ENCODE measurements at regions not wholly inside any gene's neighbourhood (a gene's known extent, or its start where the extent isn't known, plus 50 kb on each side); places are given as distances from the start of the nearest gene placed in this dataset.
A peak's percentile ranks its signal among the peaks of the same experiment; 100 is the strongest.

DNA sequence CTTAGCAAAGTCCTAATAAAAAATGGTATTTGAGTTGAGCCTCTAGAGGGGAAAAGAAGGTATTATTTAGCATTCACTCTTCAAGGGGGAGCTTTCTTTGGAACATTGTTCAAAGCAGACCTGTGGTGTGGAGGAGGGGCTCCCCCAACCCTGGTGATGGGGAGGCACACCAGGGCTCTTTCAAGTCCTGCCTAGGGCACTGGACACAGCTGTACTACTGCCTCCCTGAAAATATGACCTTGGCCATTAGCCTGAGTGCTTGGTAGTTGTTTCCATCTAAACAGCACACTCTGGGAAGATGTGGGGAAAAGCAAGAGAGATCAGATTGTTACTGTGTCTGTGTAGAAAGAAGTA, 215.1 kb upstream of the CNR1 start:
- intact Hi-C loops (cut with micrococcal nuclease): no loop called here
- H3K4me3 ChIP-seq: no peak overlapping the region
- no peaks in the 10 kb centered on the region for H3K9me3 ChIP-seq (replicated peaks)
- no peaks in the 10 kb centered on the region for H3K4me1 ChIP-seq
- no peak for DNase-seq
- TF ChIP-seq, protein P1, sequence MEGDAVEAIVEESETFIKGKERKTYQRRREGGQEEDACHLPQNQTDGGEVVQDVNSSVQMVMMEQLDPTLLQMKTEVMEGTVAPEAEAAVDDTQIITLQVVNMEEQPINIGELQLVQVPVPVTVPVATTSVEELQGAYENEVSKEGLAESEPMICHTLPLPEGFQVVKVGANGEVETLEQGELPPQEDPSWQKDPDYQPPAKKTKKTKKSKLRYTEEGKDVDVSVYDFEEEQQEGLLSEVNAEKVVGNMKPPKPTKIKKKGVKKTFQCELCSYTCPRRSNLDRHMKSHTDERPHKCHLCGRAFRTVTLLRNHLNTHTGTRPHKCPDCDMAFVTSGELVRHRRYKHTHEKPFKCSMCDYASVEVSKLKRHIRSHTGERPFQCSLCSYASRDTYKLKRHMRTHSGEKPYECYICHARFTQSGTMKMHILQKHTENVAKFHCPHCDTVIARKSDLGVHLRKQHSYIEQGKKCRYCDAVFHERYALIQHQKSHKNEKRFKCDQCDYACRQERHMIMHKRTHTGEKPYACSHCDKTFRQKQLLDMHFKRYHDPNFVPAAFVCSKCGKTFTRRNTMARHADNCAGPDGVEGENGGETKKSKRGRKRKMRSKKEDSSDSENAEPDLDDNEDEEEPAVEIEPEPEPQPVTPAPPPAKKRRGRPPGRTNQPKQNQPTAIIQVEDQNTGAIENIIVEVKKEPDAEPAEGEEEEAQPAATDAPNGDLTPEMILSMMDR (IDR thresholded peaks at IDR 0.05; ENCODE audit: borderline replicate concordance): no peak
- no peak overlapping the region for H3K27ac ChIP-seq (replicated peaks)
- H3K36me3 ChIP-seq: no peaks in the 10 kb centered on the region
- no peaks in the 10 kb centered on the region for H3K27me3 ChIP-seq (ENCODE audit: low read depth)

DNA sequence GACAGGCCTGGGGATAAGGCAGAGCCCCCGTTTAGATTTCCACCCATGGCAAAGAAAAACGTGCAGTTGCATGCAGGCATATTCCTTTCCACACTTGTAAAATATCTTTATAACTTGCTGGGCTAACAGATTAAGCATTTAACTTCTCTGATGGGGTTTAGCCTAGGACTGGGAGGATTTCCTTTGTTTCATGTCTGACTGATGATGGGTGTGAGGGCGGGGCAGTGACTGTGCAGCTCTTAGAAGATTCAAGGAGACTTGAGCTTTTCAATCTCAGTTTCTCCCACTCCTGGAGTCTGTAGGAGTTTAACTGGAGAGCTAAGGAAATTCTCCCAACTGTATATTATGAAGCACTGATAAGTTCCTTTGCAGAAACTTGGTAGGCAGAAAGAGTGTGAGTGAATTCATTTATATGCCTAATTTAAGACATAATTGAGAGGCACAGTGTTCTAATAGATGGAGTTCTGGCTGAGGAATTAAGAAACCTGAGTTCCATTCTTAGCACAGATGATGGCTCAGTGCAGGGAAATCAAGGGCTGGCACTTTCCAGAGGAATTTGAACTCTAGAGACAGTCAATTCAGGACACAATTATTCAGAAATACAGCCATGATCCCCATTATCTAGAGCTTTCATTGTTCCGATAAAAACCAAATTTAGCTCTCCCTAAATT, 214.6 kb upstream of the CNR1 start:
- intact Hi-C loops (cut with micrococcal nuclease): no loop called here
- Histone ChIP-seq H3K36me3 (no peaks in the 10 kb centered on the region), H3K4me1 (no peaks in the 10 kb centered on the region), H3K27ac (replicated peaks) (no peak overlapping the region), H3K27me3 (ENCODE audit: low read depth) (no peaks in the 10 kb centered on the region), H3K9me3 (replicated peaks) (no peaks in the 10 kb centered on the region), H3K4me3 (no peak overlapping the region)
- no peak for DNase-seq
- TF ChIP-seq, protein P1 (IDR thresholded peaks at IDR 0.05; ENCODE audit: borderline replicate concordance): no peak

DNA sequence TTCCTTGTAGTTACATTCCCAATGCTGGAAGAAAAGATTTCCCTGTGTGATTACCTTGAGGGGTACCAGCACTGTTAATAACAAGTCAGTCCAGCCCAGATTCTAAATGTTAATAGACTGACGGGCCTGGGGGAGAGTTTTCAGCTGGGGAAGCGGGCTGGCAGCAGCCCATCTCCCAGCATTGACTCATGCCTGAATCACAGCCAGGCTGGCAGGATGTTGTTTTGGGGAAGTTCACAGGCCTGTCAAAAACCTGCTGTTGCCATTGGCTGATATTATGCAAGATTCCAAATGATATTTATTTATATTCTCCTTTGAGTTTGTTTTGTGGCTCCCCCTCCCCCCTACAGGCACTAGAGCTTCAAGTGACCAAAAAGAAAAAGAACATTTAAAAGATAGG, 213.9 kb upstream of the CNR1 start:
- H3K9me3 ChIP-seq (replicated peaks): no peaks in the 10 kb centered on the region
- H3K4me3 ChIP-seq: no peak overlapping the region
- intact Hi-C loops (cut with micrococcal nuclease): no loop called here
- H3K27me3 ChIP-seq (ENCODE audit: low read depth): no peaks in the 10 kb centered on the region
- DNase-seq: peak; percentile 41
- no peaks in the 10 kb centered on the region for H3K36me3 ChIP-seq
- TF ChIP-seq, protein P1 (IDR thresholded peaks at IDR 0.05; ENCODE audit: borderline replicate concordance): no peak
- H3K27ac ChIP-seq (replicated peaks): no peak overlapping the region
- H3K4me1 ChIP-seq: no peaks in the 10 kb centered on the region

DNA sequence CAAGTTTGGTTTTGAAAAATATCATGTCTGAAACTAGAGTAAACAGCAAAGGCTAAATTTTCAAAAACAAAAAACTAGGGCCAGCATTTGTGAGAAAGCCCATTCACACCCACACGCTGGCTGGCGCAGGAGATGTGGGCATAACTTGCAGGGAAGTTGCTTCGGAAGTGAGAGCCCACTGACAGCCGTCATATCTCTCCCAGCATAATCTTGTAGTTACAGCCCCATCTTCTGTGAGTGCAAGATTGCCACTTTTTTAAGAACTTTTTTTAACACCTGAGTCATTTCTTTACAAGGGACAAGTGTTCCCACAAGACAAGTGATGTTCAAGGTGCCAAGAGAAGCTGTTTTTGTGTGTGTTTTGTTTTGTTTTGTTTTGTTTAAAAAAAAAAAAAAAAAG, 212.5 kb upstream of the CNR1 start:
- H3K27me3 ChIP-seq (ENCODE audit: low read depth): no peaks in the 10 kb centered on the region
- no peaks in the 10 kb centered on the region for H3K4me1 ChIP-seq
- intact Hi-C loops (cut with micrococcal nuclease): no loop called here
- no peaks in the 10 kb centered on the region for H3K36me3 ChIP-seq
- H3K27ac ChIP-seq (replicated peaks): no peak overlapping the region
- TF ChIP-seq, protein P1 (IDR thresholded peaks at IDR 0.05; ENCODE audit: borderline replicate concordance): no peak
- no peak overlapping the region for H3K4me3 ChIP-seq
- no peak for DNase-seq
- H3K9me3 ChIP-seq (replicated peaks): no peaks in the 10 kb centered on the region

DNA sequence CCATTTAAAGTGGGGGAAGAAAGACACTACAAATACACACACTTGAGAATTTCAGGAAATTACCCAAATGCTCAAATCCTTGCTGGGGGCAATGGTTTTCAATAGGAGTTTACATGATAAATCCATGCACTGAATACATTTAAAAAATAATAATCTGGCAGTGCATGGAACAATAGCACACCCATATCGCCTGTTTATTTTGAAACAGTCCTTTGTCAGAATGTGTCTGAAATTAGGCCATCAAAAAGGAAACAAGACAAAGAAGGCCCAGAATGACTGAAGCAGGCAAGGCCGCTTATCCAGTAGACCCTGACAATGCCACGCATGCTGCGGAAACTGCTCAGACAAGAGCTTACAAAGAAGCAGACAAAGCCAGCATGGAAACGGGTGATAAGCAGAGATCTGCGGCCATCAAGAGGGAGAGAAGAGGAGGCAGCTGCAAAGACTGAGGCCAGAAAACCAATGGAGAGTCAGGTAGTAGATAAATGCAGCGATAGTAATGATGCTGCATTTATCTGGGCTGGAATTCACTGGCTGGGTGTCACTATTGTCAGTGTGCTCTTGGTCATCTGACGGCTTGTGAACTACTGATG, 211.9 kb upstream of the CNR1 start:
- DNase-seq: no peak
- Histone ChIP-seq H3K9me3 (replicated peaks) (no peaks in the 10 kb centered on the region), H3K4me3 (no peak overlapping the region), H3K27ac (replicated peaks) (no peak overlapping the region), H3K36me3 (no peaks in the 10 kb centered on the region), H3K4me1 (no peaks in the 10 kb centered on the region), H3K27me3 (ENCODE audit: low read depth) (no peaks in the 10 kb centered on the region)
- TF ChIP-seq, protein P1 (IDR thresholded peaks at IDR 0.05; ENCODE audit: borderline replicate concordance): no peak
- intact Hi-C loops (cut with micrococcal nuclease): no loop called here

Measured in left ventricle myocardium inferior (tissue), 1 donor.